ENCODE measurements at regions not wholly inside any gene's neighbourhood (a gene's known extent, or its start where the extent isn't known, plus 50 kb on each side); places are given as distances from the start of the nearest gene placed in this dataset.
"Not testable (repeated sequence)": the region's sequence is repeated elsewhere in the genome, so short reads cannot be mapped to it uniquely, and the experiment has no call there.

GRCh38 chr3:65144791-65145351, 457.1 kb upstream of the ADAMTS9 start:
- H3K36me3 ChIP-seq (ENCODE audit: control insufficient read depth in 1 of 2, insufficient read depth in 2 of 2, low read depth in 1 of 2, low read length in 2 of 2) = no peaks in the 10 kb centered on the region
- no peak overlapping the region for H2BK120ac ChIP-seq (ENCODE audit: low read depth, low read length)
- H3K18ac ChIP-seq (ENCODE audit: low read depth in 1 of 2, low read length in 2 of 2) = no peak overlapping the region
- no peak overlapping the region for H2AK5ac ChIP-seq (ENCODE audit: low read length, severe bottlenecking)
- H3K14ac ChIP-seq (ENCODE audit: low read length in 2 of 2) = no peak overlapping the region
- no peak overlapping the region for H2BK12ac ChIP-seq (ENCODE audit: low read length in 2 of 2)
- no peak overlapping the region for H3K4me3 ChIP-seq (ENCODE audit: insufficient read depth in 1 of 2, low read depth in 1 of 2, low read length in 2 of 2)
- H3K27me3 ChIP-seq (ENCODE audit: control insufficient read depth in 1 of 2, insufficient read depth in 1 of 2, low read length in 2 of 2) = no peaks in the 10 kb centered on the region
- H3K9me3 ChIP-seq (ENCODE audit: control insufficient read depth, low read length) = no peaks in the 10 kb centered on the region
- no peak overlapping the region for H3K23ac ChIP-seq (ENCODE audit: low read length in 2 of 2)
- H3K4ac ChIP-seq (ENCODE audit: low read depth in 1 of 2, low read length in 2 of 2) = no peak overlapping the region
- no peak overlapping the region for H4K91ac ChIP-seq (ENCODE audit: low read length)
- H2BK15ac ChIP-seq (ENCODE audit: low read depth, poor library complexity, severe bottlenecking) = no peak overlapping the region
- no peaks in the 10 kb centered on the region for H3K79me1 ChIP-seq (replicated peaks; ENCODE audit: low read length, poor library complexity, severe bottlenecking)
- no peak overlapping the region for H4K8ac ChIP-seq (ENCODE audit: low read length)
- H3K27ac ChIP-seq (ENCODE audit: low read length, poor library complexity, severe bottlenecking) = no peak overlapping the region
- H2AFZ ChIP-seq (ENCODE audit: low read depth, low read length) = no peak overlapping the region
- no peak overlapping the region for H3K4me2 ChIP-seq (ENCODE audit: low read length, poor library complexity, severe bottlenecking)
- H3K9ac ChIP-seq (ENCODE audit: low read length) = no peak overlapping the region
- DNase-seq = no peak
- no peaks in the 10 kb centered on the region for H3K4me1 ChIP-seq (ENCODE audit: control insufficient read depth, insufficient read depth, low read depth, low read length)
- H2BK5ac ChIP-seq (ENCODE audit: low read depth, low read length, poor library complexity, severe bottlenecking) = no peak overlapping the region

GRCh38 chr3:65142456-65142855, 454.7 kb upstream of the ADAMTS9 start:
- no peak overlapping the region for H3K4me2 ChIP-seq (ENCODE audit: low read length, poor library complexity, severe bottlenecking)
- H3K79me1 ChIP-seq (replicated peaks; ENCODE audit: low read length, poor library complexity, severe bottlenecking) = no peaks in the 10 kb centered on the region
- H4K8ac ChIP-seq (ENCODE audit: low read length) = no peak overlapping the region
- no peak for DNase-seq
- no peak overlapping the region for H2BK15ac ChIP-seq (ENCODE audit: low read depth, poor library complexity, severe bottlenecking)
- H2AFZ ChIP-seq (ENCODE audit: low read depth, low read length) = no peak overlapping the region
- no peak overlapping the region for H2AK5ac ChIP-seq (ENCODE audit: low read length, severe bottlenecking)
- H2BK5ac ChIP-seq (ENCODE audit: low read depth, low read length, poor library complexity, severe bottlenecking) = no peak overlapping the region
- H3K9ac ChIP-seq (ENCODE audit: low read length) = no peak overlapping the region
- H3K4me3 ChIP-seq (ENCODE audit: insufficient read depth in 1 of 2, low read depth in 1 of 2, low read length in 2 of 2) = no peak overlapping the region
- H2BK12ac ChIP-seq (ENCODE audit: low read length in 2 of 2) = no peak overlapping the region
- no peak overlapping the region for H3K27ac ChIP-seq (ENCODE audit: low read length, poor library complexity, severe bottlenecking)
- no peaks in the 10 kb centered on the region for H3K4me1 ChIP-seq (ENCODE audit: control insufficient read depth, insufficient read depth, low read depth, low read length)
- no peak overlapping the region for H3K18ac ChIP-seq (ENCODE audit: low read depth in 1 of 2, low read length in 2 of 2)
- H3K9me3 ChIP-seq (ENCODE audit: control insufficient read depth, low read length) = no peaks in the 10 kb centered on the region
- no peak overlapping the region for H3K14ac ChIP-seq (ENCODE audit: low read length in 2 of 2)
- no peaks in the 10 kb centered on the region for H3K36me3 ChIP-seq (ENCODE audit: control insufficient read depth in 1 of 2, insufficient read depth in 2 of 2, low read depth in 1 of 2, low read length in 2 of 2)
- no peak overlapping the region for H3K23ac ChIP-seq (ENCODE audit: low read length in 2 of 2)
- no peak overlapping the region for H4K91ac ChIP-seq (ENCODE audit: low read length)
- peaks cover 0 to 2% of the 10 kb centered on the region in 2 experiments for H3K27me3 ChIP-seq (ENCODE audit: control insufficient read depth in 1 of 2, insufficient read depth in 1 of 2, low read length in 2 of 2)
- no peak overlapping the region for H2BK120ac ChIP-seq (ENCODE audit: low read depth, low read length)
- H3K4ac ChIP-seq (ENCODE audit: low read depth in 1 of 2, low read length in 2 of 2) = no peak overlapping the region

GRCh38 chr3:65138556-65138955, 450.8 kb upstream of the ADAMTS9 start:
- no peak overlapping the region for H3K23ac ChIP-seq (ENCODE audit: low read length in 2 of 2)
- H2BK15ac ChIP-seq (ENCODE audit: low read depth, poor library complexity, severe bottlenecking) = no peak overlapping the region
- H3K27me3 ChIP-seq (ENCODE audit: control insufficient read depth in 1 of 2, insufficient read depth in 1 of 2, low read length in 2 of 2) = peaks cover 0 to 2% of the 10 kb centered on the region in 2 experiments
- H2AFZ ChIP-seq (ENCODE audit: low read depth, low read length) = no peak overlapping the region
- H3K18ac ChIP-seq (ENCODE audit: low read depth in 1 of 2, low read length in 2 of 2) = no peak overlapping the region
- H3K9me3 ChIP-seq (ENCODE audit: control insufficient read depth, low read length) = no peaks in the 10 kb centered on the region
- no peak overlapping the region for H3K14ac ChIP-seq (ENCODE audit: low read length in 2 of 2)
- H2BK5ac ChIP-seq (ENCODE audit: low read depth, low read length, poor library complexity, severe bottlenecking) = no peak overlapping the region
- no peak overlapping the region for H4K8ac ChIP-seq (ENCODE audit: low read length)
- H3K4ac ChIP-seq (ENCODE audit: low read depth in 1 of 2, low read length in 2 of 2) = no peak overlapping the region
- no peak for DNase-seq
- H3K79me1 ChIP-seq (replicated peaks; ENCODE audit: low read length, poor library complexity, severe bottlenecking) = no peaks in the 10 kb centered on the region
- H3K27ac ChIP-seq (ENCODE audit: low read length, poor library complexity, severe bottlenecking) = no peak overlapping the region
- H4K91ac ChIP-seq (ENCODE audit: low read length) = no peak overlapping the region
- H3K9ac ChIP-seq (ENCODE audit: low read length) = no peak overlapping the region
- no peak overlapping the region for H2BK12ac ChIP-seq (ENCODE audit: low read length in 2 of 2)
- WGBS = 86% methylated on average over 3 of the region's 3 CpGs
- H3K36me3 ChIP-seq (ENCODE audit: control insufficient read depth in 1 of 2, insufficient read depth in 2 of 2, low read depth in 1 of 2, low read length in 2 of 2) = no peaks in the 10 kb centered on the region
- no peak overlapping the region for H2BK120ac ChIP-seq (ENCODE audit: low read depth, low read length)
- no peak overlapping the region for H3K4me2 ChIP-seq (ENCODE audit: low read length, poor library complexity, severe bottlenecking)
- no peak overlapping the region for H3K4me3 ChIP-seq (ENCODE audit: insufficient read depth in 1 of 2, low read depth in 1 of 2, low read length in 2 of 2)
- H3K4me1 ChIP-seq (ENCODE audit: control insufficient read depth, insufficient read depth, low read depth, low read length) = no peaks in the 10 kb centered on the region
- no peak overlapping the region for H2AK5ac ChIP-seq (ENCODE audit: low read length, severe bottlenecking)

GRCh38 chr3:65133752-65134151, 446.0 kb upstream of the ADAMTS9 start:
- not testable (repeated sequence) for H3K27me3 ChIP-seq (ENCODE audit: control insufficient read depth in 1 of 2, insufficient read depth in 1 of 2, low read length in 2 of 2); H2AK5ac ChIP-seq (ENCODE audit: low read length, severe bottlenecking)
- 66% methylated on average over 3 of the region's 3 CpGs for WGBS

More at GRCh38 chr3:65133752-65134151, 446.0 kb upstream of the ADAMTS9 start:
- H3K4ac ChIP-seq (ENCODE audit: low read depth in 1 of 2, low read length in 2 of 2); H3K4me3 ChIP-seq (ENCODE audit: insufficient read depth in 1 of 2, low read depth in 1 of 2, low read length in 2 of 2); H2BK12ac ChIP-seq (ENCODE audit: low read length in 2 of 2); H3K9ac ChIP-seq (ENCODE audit: low read length); H3K4me2 ChIP-seq (ENCODE audit: low read length, poor library complexity, severe bottlenecking); H2BK120ac ChIP-seq (ENCODE audit: low read depth, low read length); H2BK15ac ChIP-seq (ENCODE audit: low read depth, poor library complexity, severe bottlenecking); H3K23ac ChIP-seq (ENCODE audit: low read length in 2 of 2); H2BK5ac ChIP-seq (ENCODE audit: low read depth, low read length, poor library complexity, severe bottlenecking); H3K9me3 ChIP-seq (ENCODE audit: control insufficient read depth, low read length); H2AFZ ChIP-seq (ENCODE audit: low read depth, low read length); H3K4me1 ChIP-seq (ENCODE audit: control insufficient read depth, insufficient read depth, low read depth, low read length); H3K18ac ChIP-seq (ENCODE audit: low read depth in 1 of 2, low read length in 2 of 2); H3K36me3 ChIP-seq (ENCODE audit: control insufficient read depth in 1 of 2, insufficient read depth in 2 of 2, low read depth in 1 of 2, low read length in 2 of 2); H4K8ac ChIP-seq (ENCODE audit: low read length); H3K27ac ChIP-seq (ENCODE audit: low read length, poor library complexity, severe bottlenecking); H3K14ac ChIP-seq (ENCODE audit: low read length in 2 of 2); DNase-seq; H3K79me1 ChIP-seq (replicated peaks; ENCODE audit: low read length, poor library complexity, severe bottlenecking); H4K91ac ChIP-seq (ENCODE audit: low read length): not testable (repeated sequence)
